OCI-LY3 (cell line): ENCODE measurements at regions not wholly inside any gene's neighbourhood (a gene's known extent, or its start where the extent isn't known, plus 50 kb on each side); places are given as distances from the start of the nearest gene placed in this dataset.
"Not testable (repeated sequence)": the region's sequence is repeated elsewhere in the genome, so short reads cannot be mapped to it uniquely, and the experiment has no call there.

Experiments
- EZH2phosphoT487 ChIP-seq: fragments of 200-600 bp; shearing (Covaris generic); IDR thresholded peaks from 2 replicates; pipeline ENCODE4 v1.6.1; 2018; ENCODE audit warnings: antibody characterized with exemption, mixed run types, low read depth
- TF ChIP-seq, protein P1 (sequence below): fragments of 200-600, 300-600 bp; sonication (generic); IDR thresholded peaks from 2 replicates; pipeline ENCODE4 v1.5.1; 2014; ENCODE audit warnings: antibody characterized with exemption, low read length, low read depth

DNA sequence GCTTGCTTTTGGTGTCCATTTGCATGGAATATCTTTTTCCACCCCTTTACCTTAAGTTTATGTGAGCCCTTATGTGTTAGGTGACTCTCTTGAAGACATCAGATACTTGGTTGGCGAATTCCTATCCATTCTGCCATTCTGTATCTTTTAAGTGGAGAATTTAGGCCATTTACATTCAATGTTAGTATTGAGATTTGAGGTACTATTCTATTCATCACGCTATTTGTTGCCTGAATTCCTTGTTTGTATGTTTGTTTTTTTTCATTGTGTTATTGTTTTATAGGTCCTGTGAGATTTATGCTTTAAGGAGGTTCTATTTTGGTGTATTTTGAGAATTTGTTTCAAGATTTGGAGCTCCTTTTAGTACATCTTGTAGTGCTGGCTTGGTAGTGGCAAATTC lies 238.3 kb upstream of the LYPLAL1 start:
- TF ChIP-seq, protein P1, sequence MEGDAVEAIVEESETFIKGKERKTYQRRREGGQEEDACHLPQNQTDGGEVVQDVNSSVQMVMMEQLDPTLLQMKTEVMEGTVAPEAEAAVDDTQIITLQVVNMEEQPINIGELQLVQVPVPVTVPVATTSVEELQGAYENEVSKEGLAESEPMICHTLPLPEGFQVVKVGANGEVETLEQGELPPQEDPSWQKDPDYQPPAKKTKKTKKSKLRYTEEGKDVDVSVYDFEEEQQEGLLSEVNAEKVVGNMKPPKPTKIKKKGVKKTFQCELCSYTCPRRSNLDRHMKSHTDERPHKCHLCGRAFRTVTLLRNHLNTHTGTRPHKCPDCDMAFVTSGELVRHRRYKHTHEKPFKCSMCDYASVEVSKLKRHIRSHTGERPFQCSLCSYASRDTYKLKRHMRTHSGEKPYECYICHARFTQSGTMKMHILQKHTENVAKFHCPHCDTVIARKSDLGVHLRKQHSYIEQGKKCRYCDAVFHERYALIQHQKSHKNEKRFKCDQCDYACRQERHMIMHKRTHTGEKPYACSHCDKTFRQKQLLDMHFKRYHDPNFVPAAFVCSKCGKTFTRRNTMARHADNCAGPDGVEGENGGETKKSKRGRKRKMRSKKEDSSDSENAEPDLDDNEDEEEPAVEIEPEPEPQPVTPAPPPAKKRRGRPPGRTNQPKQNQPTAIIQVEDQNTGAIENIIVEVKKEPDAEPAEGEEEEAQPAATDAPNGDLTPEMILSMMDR = not testable (repeated sequence)
- TF ChIP-seq EZH2phosphoT487 = not testable (repeated sequence)
